GM23338 (cell line): ENCODE measurements at regions not wholly inside any gene's neighbourhood (a gene's known extent, or its start where the extent isn't known, plus 50 kb on each side); places are given as distances from the start of the nearest gene placed in this dataset.

Experiments used
- ATAC-seq: fragments of 200-7000 bp; cut with Tn5 transposase; 3 replicates; pipeline ENCODE4 v1.9.1; 2020
- DNase-seq: peaks from one replicate; pipeline ENCODE4 v3.0.0-alpha.2; 2015; ENCODE audit warnings: low spot score
- H2AFZ ChIP-seq: fragments of 200-600 bp; sonication (generic); 2 replicates; pipeline ENCODE4 v1.8.0; 2016; ENCODE audit warnings: antibody characterized with exemption, mild to moderate bottlenecking, moderate library complexity
- H3F3A ChIP-seq: fragments of 200-600 bp; sonication (generic); replicated peaks from 2 replicates; pipeline ENCODE4 v1.8.0; 2017; ENCODE audit warnings: antibody characterized with exemption, mixed run types, low read depth
- H3K27ac ChIP-seq: fragments of 200-600 bp; sonication (generic); 2 replicates; pipeline ENCODE4 v1.6.1; 2016; ENCODE audit warnings: low read depth
- H3K27me3 ChIP-seq: fragments of 200-600 bp; sonication (generic); 2 replicates; pipeline ENCODE4 v1.8.0; 2016; ENCODE audit warnings: mild to moderate bottlenecking, mixed run types, moderate library complexity; ENCODE audit not compliant: insufficient read depth
- H3K36me3 ChIP-seq: fragments of 200-600 bp; sonication (generic); 2 replicates; pipeline ENCODE4 v1.8.0; 2016; ENCODE audit warnings: mild to moderate bottlenecking; ENCODE audit not compliant: insufficient read depth
- H3K4me1 ChIP-seq: fragments of 200-600 bp; sonication (generic); 2 replicates; pipeline ENCODE4 v1.8.0; 2016; ENCODE audit warnings: mild to moderate bottlenecking, moderate library complexity; ENCODE audit not compliant: insufficient read depth
- H3K4me2 ChIP-seq: fragments of 200-600 bp; sonication (generic); 2 replicates; pipeline ENCODE4 v1.7.1; 2017; ENCODE audit warnings: mixed run types
- H3K4me3 ChIP-seq: fragments of 200-600 bp; sonication (generic); 2 replicates; pipeline ENCODE4 v1.6.1; 2016; ENCODE audit warnings: mixed run types
- H3K79me2 ChIP-seq: fragments of 200-600 bp; sonication (generic); replicated peaks from 2 replicates; pipeline ENCODE4 v1.8.0; 2017; ENCODE audit warnings: mild to moderate bottlenecking; ENCODE audit not compliant: insufficient read depth
- H3K9me2 ChIP-seq: fragments of 200-600 bp; sonication (generic); 2 replicates; pipeline ENCODE4 v1.8.0; 2017; ENCODE audit not compliant: insufficient read depth
- H4K20me1 ChIP-seq: fragments of 200-600 bp; sonication (generic); replicated peaks from 2 replicates; pipeline ENCODE4 v1.8.0; 2017; ENCODE audit warnings: mild to moderate bottlenecking; ENCODE audit not compliant: insufficient read depth
- H3K27ac Mint-ChIP-seq: 2 replicates; pipeline ENCODE4 v1.8.0; 2020; ENCODE audit warnings: inconsistent platforms, mild to moderate bottlenecking, moderate library complexity, mixed read lengths
- H3K27me3 Mint-ChIP-seq: 3 replicates; pipeline ENCODE4 v1.8.0; 2022; ENCODE audit warnings: low read depth, mild to moderate bottlenecking, moderate library complexity, mixed read lengths, inconsistent platforms; ENCODE audit not compliant: insufficient read depth, poor library complexity
- H3K36me3 Mint-ChIP-seq: 3 replicates; pipeline ENCODE4 v1.8.0; 2021; ENCODE audit warnings: low read depth, mild to moderate bottlenecking, inconsistent platforms, moderate library complexity, mixed read lengths
- H3K4me1 Mint-ChIP-seq: 3 replicates; pipeline ENCODE4 v1.8.0; 2020; ENCODE audit warnings: mild to moderate bottlenecking, inconsistent platforms, mixed read lengths
- H3K4me3 Mint-ChIP-seq: 3 replicates; pipeline ENCODE4 v1.8.0; 2021; ENCODE audit warnings: moderate library complexity, mild to moderate bottlenecking, inconsistent platforms, mixed read lengths
- H3K9me3 Mint-ChIP-seq: 3 replicates; pipeline ENCODE4 v1.8.0; 2020; ENCODE audit warnings: moderate library complexity, mild to moderate bottlenecking, inconsistent platforms, mixed read lengths
- CREB1 ChIP-seq: fragments of 250-450 bp; sonication (Bioruptor Pico); IDR thresholded peaks from 2 replicates; pipeline ENCODE4 v1.5.0; 2020; ENCODE audit warnings: low read depth, mild to moderate bottlenecking, moderate library complexity
- EZH2 ChIP-seq: fragments of 200-600 bp; sonication (generic); IDR thresholded peaks from one replicate; pipeline ENCODE4 v1.8.0; 2017; ENCODE audit warnings: antibody characterized with exemption, mild to moderate bottlenecking, low read depth; ENCODE audit not compliant: unreplicated experiment
- EZH2phosphoT487 ChIP-seq: fragments of 200-600 bp; sonication (generic); IDR thresholded peaks from one replicate; pipeline ENCODE4 v1.8.1; 2018; ENCODE audit warnings: antibody characterized with exemption; ENCODE audit not compliant: unreplicated experiment
- JUNB ChIP-seq: IDR thresholded peaks from one replicate; pipeline ENCODE4 v1.6.1; 2016; ENCODE audit warnings: antibody characterized with exemption; ENCODE audit not compliant: unreplicated experiment
- NANOG ChIP-seq: IDR thresholded peaks from 2 replicates; pipeline ENCODE4 v1.6.1; 2016; ENCODE audit warnings: antibody characterized with exemption, borderline replicate concordance
- POLR2AphosphoS5 ChIP-seq: IDR thresholded peaks from 2 replicates; pipeline ENCODE4 v1.6.1; 2016; ENCODE audit warnings: antibody characterized with exemption, low read depth
- STAT1 ChIP-seq: IDR thresholded peaks from one replicate; pipeline ENCODE4 v1.6.1; 2016; ENCODE audit warnings: antibody characterized with exemption; ENCODE audit not compliant: unreplicated experiment
- ZNF114 ChIP-seq: fragments of 250-450 bp; sonication (Bioruptor Pico); IDR thresholded peaks from 2 replicates; pipeline ENCODE4 v1.5.0; 2020; ENCODE audit warnings: mild to moderate bottlenecking, moderate library complexity
- ZNF331 ChIP-seq: fragments of 250-450 bp; sonication (Bioruptor Pico); IDR thresholded peaks from 2 replicates; pipeline ENCODE4 v1.5.0; 2020; ENCODE audit warnings: low read depth, mild to moderate bottlenecking, moderate library complexity
- TF ChIP-seq, protein P1 (sequence below), 2 experiments: fragments of 200-600 bp in 1 of 2; sonication (generic) in 1 of 2; conservative IDR thresholded peaks; 2 replicates each; pipeline versions ENCODE4 v1.5.1 to v1.6.1; 2016 to 2017; ENCODE audit warnings: antibody characterized with exemption in 2 of 2, low read depth in 2 of 2, mild to moderate bottlenecking in 2 of 2, moderate library complexity in 1 of 2
- TF ChIP-seq, protein P2 (sequence below): IDR thresholded peaks from 2 replicates; pipeline ENCODE4 v1.6.1; 2016; ENCODE audit warnings: antibody characterized with exemption
- TF ChIP-seq, protein P3 (sequence below): fragments of 250-450 bp; sonication (Bioruptor Pico); IDR thresholded peaks from 2 replicates; pipeline ENCODE4 v1.5.0; 2020; ENCODE audit warnings: mild to moderate bottlenecking, moderate library complexity
- TF ChIP-seq, protein P4 (sequence below): IDR thresholded peaks from one replicate; pipeline ENCODE4 v1.6.1; 2018; ENCODE audit warnings: antibody characterized with exemption; ENCODE audit not compliant: unreplicated experiment

DNA sequence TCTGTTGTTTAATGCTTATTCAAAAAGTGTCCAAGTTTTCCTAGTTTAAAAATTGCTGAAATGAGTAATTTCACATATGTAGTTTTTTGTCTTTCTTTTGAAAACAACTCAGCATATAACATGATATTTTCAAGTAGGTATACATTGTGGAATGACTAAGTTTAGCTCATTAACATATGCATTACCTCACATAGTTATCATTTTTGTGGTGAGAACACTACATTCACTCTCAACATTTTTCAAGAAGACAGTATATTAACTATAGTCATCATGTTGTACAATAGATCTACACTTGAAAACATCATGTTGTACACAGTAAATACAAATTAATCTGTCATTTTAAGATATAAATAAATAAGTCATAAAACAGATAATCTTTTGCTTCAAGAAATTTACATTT, 340.0 kb downstream of the CCDC85A start:
- no peaks in the 10 kb centered on the region for H3K9me3 Mint-ChIP-seq
- H3F3A ChIP-seq: no peaks in the 10 kb centered on the region
- no peaks in the 10 kb centered on the region for H4K20me1 ChIP-seq
- H2AFZ ChIP-seq: no peak overlapping the region
- H3K36me3 ChIP-seq: no peaks in the 10 kb centered on the region
- no peaks in the 10 kb centered on the region for H3K27me3 Mint-ChIP-seq
- no peaks in the 10 kb centered on the region for H3K79me2 ChIP-seq
- H3K27me3 ChIP-seq: no peaks in the 10 kb centered on the region
- no peaks in the 10 kb centered on the region for H3K36me3 Mint-ChIP-seq
- H3K9me2 ChIP-seq: no peaks in the 10 kb centered on the region
- no peak overlapping the region for H3K27ac ChIP-seq
- ATAC-seq: no peak
- H3K4me3 ChIP-seq: no peak overlapping the region
- no peaks in the 10 kb centered on the region for H3K4me1 ChIP-seq
- H3K4me1 Mint-ChIP-seq: no peaks in the 10 kb centered on the region
- no peak for DNase-seq
- no peak overlapping the region for H3K4me2 ChIP-seq
- no peak overlapping the region for H3K27ac Mint-ChIP-seq
- TF ChIP-seq, protein P1, sequence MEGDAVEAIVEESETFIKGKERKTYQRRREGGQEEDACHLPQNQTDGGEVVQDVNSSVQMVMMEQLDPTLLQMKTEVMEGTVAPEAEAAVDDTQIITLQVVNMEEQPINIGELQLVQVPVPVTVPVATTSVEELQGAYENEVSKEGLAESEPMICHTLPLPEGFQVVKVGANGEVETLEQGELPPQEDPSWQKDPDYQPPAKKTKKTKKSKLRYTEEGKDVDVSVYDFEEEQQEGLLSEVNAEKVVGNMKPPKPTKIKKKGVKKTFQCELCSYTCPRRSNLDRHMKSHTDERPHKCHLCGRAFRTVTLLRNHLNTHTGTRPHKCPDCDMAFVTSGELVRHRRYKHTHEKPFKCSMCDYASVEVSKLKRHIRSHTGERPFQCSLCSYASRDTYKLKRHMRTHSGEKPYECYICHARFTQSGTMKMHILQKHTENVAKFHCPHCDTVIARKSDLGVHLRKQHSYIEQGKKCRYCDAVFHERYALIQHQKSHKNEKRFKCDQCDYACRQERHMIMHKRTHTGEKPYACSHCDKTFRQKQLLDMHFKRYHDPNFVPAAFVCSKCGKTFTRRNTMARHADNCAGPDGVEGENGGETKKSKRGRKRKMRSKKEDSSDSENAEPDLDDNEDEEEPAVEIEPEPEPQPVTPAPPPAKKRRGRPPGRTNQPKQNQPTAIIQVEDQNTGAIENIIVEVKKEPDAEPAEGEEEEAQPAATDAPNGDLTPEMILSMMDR (conservative IDR thresholded peaks at IDR 0.05; ENCODE audit: low read depth in 2 of 2): no peak
- no peak for TF ChIP-seq EZH2
- TF ChIP-seq POLR2AphosphoS5: no peak
- TF ChIP-seq JUNB: no peak
- TF ChIP-seq, protein P2, sequence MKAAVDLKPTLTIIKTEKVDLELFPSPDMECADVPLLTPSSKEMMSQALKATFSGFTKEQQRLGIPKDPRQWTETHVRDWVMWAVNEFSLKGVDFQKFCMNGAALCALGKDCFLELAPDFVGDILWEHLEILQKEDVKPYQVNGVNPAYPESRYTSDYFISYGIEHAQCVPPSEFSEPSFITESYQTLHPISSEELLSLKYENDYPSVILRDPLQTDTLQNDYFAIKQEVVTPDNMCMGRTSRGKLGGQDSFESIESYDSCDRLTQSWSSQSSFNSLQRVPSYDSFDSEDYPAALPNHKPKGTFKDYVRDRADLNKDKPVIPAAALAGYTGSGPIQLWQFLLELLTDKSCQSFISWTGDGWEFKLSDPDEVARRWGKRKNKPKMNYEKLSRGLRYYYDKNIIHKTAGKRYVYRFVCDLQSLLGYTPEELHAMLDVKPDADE: no peak
- no peak for TF ChIP-seq EZH2phosphoT487
- TF ChIP-seq NANOG: no peak
- no peak for TF ChIP-seq STAT1
- no peak for TF ChIP-seq ZNF331 (CRISPR knock-in tag)
- TF ChIP-seq, protein P3, sequence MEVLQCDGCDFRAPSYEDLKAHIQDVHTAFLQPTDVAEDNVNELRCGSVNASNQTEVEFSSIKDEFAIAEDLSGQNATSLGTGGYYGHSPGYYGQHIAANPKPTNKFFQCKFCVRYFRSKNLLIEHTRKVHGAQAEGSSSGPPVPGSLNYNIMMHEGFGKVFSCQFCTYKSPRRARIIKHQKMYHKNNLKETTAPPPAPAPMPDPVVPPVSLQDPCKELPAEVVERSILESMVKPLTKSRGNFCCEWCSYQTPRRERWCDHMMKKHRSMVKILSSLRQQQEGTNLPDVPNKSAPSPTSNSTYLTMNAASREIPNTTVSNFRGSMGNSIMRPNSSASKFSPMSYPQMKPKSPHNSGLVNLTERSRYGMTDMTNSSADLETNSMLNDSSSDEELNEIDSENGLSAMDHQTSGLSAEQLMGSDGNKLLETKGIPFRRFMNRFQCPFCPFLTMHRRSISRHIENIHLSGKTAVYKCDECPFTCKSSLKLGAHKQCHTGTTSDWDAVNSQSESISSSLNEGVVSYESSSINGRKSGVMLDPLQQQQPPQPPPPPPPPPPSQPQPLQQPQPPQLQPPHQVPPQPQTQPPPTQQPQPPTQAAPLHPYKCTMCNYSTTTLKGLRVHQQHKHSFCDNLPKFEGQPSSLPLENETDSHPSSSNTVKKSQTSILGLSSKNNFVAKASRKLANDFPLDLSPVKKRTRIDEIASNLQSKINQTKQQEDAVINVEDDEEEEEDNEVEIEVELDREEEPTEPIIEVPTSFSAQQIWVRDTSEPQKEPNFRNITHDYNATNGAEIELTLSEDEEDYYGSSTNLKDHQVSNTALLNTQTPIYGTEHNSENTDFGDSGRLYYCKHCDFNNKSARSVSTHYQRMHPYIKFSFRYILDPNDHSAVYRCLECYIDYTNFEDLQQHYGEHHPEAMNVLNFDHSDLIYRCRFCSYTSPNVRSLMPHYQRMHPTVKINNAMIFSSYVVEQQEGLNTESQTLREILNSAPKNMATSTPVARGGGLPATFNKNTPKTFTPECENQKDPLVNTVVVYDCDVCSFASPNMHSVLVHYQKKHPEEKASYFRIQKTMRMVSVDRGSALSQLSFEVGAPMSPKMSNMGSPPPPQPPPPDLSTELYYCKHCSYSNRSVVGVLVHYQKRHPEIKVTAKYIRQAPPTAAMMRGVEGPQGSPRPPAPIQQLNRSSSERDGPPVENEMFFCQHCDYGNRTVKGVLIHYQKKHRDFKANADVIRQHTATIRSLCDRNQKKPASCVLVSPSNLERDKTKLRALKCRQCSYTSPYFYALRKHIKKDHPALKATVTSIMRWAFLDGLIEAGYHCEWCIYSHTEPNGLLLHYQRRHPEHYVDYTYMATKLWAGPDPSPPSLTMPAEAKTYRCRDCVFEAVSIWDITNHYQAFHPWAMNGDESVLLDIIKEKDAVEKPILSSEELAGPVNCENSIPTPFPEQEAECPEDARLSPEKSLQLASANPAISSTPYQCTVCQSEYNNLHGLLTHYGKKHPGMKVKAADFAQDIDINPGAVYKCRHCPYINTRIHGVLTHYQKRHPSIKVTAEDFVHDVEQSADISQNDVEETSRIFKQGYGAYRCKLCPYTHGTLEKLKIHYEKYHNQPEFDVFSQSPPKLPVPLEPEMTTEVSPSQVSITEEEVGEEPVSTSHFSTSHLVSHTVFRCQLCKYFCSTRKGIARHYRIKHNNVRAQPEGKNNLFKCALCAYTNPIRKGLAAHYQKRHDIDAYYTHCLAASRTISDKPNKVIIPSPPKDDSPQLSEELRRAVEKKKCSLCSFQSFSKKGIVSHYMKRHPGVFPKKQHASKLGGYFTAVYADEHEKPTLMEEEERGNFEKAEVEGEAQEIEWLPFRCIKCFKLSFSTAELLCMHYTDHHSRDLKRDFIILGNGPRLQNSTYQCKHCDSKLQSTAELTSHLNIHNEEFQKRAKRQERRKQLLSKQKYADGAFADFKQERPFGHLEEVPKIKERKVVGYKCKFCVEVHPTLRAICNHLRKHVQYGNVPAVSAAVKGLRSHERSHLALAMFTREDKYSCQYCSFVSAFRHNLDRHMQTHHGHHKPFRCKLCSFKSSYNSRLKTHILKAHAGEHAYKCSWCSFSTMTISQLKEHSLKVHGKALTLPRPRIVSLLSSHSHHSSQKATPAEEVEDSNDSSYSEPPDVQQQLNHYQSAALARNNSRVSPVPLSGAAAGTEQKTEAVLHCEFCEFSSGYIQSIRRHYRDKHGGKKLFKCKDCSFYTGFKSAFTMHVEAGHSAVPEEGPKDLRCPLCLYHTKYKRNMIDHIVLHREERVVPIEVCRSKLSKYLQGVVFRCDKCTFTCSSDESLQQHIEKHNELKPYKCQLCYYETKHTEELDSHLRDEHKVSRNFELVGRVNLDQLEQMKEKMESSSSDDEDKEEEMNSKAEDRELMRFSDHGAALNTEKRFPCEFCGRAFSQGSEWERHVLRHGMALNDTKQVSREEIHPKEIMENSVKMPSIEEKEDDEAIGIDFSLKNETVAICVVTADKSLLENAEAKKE (CRISPR knock-in tag): no peak
- TF ChIP-seq, protein P4, sequence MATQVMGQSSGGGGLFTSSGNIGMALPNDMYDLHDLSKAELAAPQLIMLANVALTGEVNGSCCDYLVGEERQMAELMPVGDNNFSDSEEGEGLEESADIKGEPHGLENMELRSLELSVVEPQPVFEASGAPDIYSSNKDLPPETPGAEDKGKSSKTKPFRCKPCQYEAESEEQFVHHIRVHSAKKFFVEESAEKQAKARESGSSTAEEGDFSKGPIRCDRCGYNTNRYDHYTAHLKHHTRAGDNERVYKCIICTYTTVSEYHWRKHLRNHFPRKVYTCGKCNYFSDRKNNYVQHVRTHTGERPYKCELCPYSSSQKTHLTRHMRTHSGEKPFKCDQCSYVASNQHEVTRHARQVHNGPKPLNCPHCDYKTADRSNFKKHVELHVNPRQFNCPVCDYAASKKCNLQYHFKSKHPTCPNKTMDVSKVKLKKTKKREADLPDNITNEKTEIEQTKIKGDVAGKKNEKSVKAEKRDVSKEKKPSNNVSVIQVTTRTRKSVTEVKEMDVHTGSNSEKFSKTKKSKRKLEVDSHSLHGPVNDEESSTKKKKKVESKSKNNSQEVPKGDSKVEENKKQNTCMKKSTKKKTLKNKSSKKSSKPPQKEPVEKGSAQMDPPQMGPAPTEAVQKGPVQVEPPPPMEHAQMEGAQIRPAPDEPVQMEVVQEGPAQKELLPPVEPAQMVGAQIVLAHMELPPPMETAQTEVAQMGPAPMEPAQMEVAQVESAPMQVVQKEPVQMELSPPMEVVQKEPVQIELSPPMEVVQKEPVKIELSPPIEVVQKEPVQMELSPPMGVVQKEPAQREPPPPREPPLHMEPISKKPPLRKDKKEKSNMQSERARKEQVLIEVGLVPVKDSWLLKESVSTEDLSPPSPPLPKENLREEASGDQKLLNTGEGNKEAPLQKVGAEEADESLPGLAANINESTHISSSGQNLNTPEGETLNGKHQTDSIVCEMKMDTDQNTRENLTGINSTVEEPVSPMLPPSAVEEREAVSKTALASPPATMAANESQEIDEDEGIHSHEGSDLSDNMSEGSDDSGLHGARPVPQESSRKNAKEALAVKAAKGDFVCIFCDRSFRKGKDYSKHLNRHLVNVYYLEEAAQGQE: no peak
- no peak for TF ChIP-seq CREB1 (CRISPR knock-in tag)
- TF ChIP-seq ZNF114 (CRISPR knock-in tag): no peak
- no peak overlapping the region for H3K4me3 Mint-ChIP-seq
